ENCODE measurements at regions not wholly inside any gene's neighbourhood (a gene's known extent, or its start where the extent isn't known, plus 50 kb on each side); places are given as distances from the start of the nearest gene placed in this dataset.
"Not testable (repeated sequence)": the region's sequence is repeated elsewhere in the genome, so short reads cannot be mapped to it uniquely, and the experiment has no call there.

- no peak for DNase-seq (ENCODE audit: low read depth in 3 of 3)
Measured at GRCh38 chr14:66011855-66012254, 474.3 kb upstream of the CCDC196 start.

DNA sequence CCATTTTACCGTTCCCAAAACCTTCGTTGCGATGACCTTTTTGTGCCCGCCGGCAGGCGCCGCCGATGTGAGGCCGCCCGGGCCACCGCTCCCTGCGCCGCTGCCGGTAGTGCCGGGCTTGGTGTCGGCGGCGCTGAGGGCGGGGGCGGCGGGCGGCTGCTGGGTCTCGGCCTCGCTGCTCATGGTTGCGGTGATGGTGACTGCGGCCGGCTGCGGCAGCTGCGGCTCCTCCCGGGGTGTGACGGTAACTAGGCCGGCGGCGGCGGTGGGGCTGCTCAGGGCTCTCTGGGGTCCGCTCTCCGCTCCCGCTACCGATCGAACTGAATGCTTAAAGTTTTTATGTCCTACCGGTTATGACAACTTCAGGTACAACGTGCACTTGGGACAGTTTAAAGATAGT is 472.6 kb upstream of the CCDC196 start:
- DNase-seq (ENCODE audit: low read depth in 3 of 3), result not testable (repeated sequence)

DNA sequence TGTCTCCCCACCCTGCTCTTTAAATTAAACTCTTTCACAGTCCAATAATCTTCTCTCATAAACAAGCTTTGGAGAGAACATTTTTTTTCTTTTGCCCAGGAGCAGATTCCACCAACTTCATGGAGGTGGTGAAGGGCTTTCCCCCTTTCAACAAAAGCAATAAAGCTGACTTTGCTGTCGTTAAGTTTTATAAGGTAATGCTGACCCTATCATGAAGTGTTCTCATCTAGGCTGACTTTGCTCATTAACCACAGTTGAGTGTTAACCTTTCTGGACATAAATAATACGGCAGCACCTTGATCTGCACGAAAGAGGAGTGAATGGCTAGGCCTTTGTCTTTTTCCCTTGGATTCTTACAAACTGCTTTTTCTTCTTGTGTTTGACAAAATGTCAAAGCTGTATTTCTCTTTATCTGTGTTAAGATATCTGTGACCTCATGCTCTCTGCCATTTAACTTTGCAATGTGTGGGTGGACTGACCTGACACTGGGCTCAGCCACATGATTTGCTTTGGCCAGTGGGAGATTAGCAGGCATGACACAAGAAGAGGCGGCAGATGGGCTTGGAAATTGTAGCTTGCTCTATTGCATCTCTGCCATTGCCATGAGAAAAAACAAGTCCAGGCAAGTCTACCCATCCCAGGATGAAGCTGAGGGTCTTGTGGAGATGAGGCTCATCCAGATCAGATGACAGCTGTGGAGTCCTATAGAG is 470.9 kb upstream of the CCDC196 start:
- DNase-seq (ENCODE audit: low read depth in 3 of 3), result no peak

GRCh38 chr14:66017927-66018326 is 468.2 kb upstream of the CCDC196 start:
- no peak for DNase-seq (ENCODE audit: low read depth in 3 of 3)

- no peak for DNase-seq (ENCODE audit: low read depth in 3 of 3)
Measured at GRCh38 chr14:66022526-66022925, 463.6 kb upstream of the CCDC196 start.

DNA sequence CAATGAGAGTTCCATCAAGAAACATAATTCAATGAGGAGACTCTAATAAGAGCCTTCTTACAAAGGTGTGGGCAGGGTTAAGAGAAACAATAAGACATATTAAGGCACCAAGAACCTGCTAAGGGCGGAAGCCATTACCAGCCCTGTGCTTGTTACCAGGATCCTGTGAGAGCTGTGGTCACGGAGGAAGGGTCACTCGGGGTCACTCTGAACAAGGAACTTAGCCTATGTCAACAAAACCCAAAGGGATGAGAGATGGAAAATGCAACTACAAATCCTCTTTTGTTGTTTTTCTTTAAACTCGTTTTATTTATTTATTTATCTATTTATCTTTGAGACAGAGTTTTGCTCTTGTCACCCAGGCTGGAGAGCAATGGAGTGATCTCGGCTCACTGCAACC is 460.4 kb upstream of the CCDC196 start:
- DNase-seq (ENCODE audit: low read depth in 3 of 3), result no peak

DNA sequence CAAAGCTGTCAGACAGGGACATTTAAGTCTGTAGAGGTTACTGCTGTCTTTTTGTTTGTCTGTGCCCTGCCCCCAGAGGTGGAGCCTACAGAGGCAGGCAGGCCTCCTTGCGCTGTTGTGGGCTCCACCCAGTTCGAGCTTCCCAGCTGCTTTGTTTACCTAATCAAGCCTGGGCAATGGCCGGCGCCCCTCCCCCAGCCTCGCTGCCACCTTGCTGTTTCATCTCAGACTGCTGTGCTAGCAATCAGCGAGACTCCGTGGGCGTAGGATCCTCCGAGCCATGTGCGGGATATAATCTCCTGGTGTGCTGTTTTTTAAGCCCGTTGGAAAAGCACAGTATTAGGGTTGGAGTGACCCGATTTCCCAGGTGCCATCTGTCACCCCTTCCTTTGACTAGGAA is 454.2 kb upstream of the CCDC196 start:
- not testable (repeated sequence) for DNase-seq (ENCODE audit: low read depth in 3 of 3)

DNA sequence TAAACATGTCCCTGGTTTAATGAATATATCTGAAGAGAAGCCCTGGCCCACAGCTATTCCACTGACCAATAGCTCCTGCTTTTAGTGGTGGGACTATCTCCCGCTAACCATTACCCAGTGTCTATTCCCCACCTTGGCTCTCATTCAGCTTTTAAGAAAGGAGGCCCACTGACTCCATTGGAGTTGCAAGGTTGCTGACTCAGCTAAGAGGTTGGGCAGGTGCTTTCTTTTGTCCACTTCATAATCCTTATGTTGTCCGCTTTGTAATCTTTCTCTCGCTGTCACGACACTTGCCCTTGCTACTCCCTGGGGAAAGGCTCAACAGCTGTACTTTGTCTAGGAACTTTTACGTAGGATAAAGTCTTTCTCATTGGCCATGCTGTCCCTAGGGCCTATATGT is 453.4 kb upstream of the CCDC196 start:
- DNase-seq (ENCODE audit: low read depth in 3 of 3), result no peak

GRCh38 chr14:66036547-66036946 is 449.6 kb upstream of the CCDC196 start:
- DNase-seq (ENCODE audit: low read depth in 3 of 3), result no peak

DNA sequence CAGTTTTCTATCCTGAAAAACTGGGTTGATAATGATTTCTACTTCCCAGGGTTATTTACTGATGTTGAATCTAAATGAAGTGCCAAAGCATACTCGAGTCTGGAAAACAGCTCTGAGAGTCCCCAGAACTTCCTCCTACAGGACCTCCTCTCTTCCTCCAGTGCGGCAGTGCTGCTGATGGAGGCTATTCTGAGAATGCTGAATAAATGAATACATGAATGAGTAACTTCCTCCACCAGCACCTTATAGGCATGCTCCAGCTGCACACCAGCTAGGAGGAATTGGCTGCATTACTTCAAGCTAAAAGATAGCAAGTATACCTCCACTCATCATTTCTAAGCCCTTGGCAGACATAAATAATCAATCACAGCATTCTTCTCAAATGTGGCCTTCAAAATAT is 448.8 kb upstream of the CCDC196 start:
- DNase-seq (ENCODE audit: low read depth in 3 of 3), result no peak

- DNase-seq (ENCODE audit: low read depth in 3 of 3), result no peak
Measured at GRCh38 chr14:66038212-66038611, 448.0 kb upstream of the CCDC196 start.

GRCh38 chr14:66038618-66039017 is 447.6 kb upstream of the CCDC196 start:
- no peak for DNase-seq (ENCODE audit: low read depth in 3 of 3)

- no peak for DNase-seq (ENCODE audit: low read depth in 3 of 3)
Measured at GRCh38 chr14:66039495-66039894, 446.7 kb upstream of the CCDC196 start.

- DNase-seq (ENCODE audit: low read depth in 3 of 3), result no peak
Measured at GRCh38 chr14:66041582-66041981, 444.6 kb upstream of the CCDC196 start.

- no peak for DNase-seq (ENCODE audit: low read depth in 3 of 3)
Measured at GRCh38 chr14:66043921-66044320, 442.2 kb upstream of the CCDC196 start.

- no peak for DNase-seq (ENCODE audit: low read depth in 3 of 3)
Measured at GRCh38 chr14:66045572-66046021, 440.6 kb upstream of the CCDC196 start.

- DNase-seq (ENCODE audit: low read depth in 3 of 3), result no peak
Measured at GRCh38 chr14:66046035-66046434, 440.1 kb upstream of the CCDC196 start.

DNA sequence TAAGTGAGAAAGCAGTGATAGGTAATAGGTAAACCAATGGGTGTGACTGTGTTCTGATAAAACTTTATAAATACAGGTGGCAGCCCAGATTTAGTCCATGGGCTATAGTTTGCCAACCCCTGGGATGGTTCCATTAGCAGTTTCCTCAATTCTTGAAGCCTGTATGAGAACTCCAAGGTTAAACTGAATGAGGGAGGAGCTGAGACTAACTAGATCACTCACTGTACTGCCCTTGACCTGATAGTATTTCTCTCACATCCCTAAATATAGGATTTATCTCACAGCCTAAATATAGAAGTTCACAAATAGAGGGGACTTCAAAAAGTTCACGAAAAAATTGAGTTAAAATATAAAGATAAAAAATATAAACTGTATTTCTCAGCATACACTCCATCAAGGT is 439.6 kb upstream of the CCDC196 start:
- no peak for DNase-seq (ENCODE audit: low read depth in 3 of 3)

- DNase-seq (ENCODE audit: low read depth in 3 of 3), result no peak
Measured at GRCh38 chr14:66056268-66056907, 429.8 kb upstream of the CCDC196 start.

DNA sequence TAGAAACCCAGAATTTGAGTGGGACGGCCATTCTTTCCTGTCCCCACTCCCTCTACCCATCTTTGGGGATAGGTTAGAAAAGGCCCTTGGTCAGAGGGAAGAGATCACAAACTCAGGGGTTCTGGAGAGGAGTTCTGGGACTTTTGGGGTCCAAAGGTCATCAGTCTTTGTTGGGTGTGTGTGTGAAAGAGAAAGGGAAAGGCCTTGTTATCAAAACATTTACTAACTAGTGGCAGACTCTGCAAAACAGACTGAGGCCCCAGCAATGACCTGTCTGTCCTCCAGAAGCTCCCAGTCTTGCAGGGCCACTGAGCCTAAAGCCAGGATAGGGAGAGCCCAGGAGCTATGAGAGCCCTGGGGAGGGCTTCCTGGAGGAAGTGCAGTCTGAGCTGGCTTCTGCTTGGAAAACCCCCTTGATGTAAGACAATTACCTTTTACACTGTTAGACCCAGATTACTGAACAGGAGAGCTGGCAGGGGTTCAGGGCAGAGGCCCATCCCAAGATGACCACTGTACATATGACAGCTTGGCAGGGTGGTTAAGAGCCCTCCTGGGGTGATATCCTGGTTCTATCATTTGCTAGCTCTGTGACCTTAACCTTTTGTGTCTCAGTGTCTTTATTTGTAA is 429.1 kb upstream of the CCDC196 start:
- no peak for DNase-seq (ENCODE audit: low read depth in 3 of 3)

GRCh38 chr14:66065188-66065587 is 421.0 kb upstream of the CCDC196 start:
- DNase-seq (ENCODE audit: low read depth in 3 of 3), result no peak

DNA sequence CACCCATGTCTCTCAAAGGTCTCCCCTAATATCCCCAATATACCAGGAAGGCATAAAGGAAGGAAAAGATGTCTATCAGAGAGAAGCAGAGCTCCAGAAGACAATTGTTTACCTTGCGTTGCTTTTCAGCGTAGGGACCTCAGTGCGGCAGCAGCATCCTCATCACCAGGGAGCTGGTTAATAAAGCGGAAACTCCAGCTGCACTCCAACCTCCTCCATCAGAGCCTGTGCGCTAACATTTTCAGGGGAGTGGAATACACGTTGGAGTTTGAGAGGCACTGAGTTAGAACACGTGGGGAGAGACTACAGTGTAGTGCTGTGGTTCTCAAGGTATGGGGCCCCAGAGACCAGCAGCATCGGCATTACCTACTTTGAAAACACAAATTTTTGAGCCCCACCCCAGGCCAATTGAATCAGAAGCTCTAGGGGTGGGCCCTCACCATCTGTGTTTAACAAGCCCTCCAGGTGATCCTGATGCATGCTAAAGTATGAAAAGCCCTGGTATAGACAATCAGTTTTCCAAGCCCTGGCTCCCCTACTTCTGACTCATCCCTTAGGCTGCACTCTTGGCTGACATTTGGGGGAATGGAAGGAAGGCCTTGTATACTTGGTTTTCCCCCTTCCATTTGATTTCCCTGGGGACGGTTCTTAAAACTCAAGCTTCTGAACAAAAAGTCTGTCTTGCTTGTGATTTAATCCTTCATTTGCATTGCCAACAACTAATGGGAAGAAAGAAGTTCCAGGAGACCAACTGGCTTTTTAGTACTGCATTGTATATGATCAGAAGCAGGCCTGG is 419.0 kb upstream of the CCDC196 start:
- DNase-seq (ENCODE audit: low read depth in 3 of 3), result no peak
